ENCODE measurements at regions not wholly inside any gene's neighbourhood (a gene's known extent, or its start where the extent isn't known, plus 50 kb on each side); places are given as distances from the start of the nearest gene placed in this dataset.

DNA sequence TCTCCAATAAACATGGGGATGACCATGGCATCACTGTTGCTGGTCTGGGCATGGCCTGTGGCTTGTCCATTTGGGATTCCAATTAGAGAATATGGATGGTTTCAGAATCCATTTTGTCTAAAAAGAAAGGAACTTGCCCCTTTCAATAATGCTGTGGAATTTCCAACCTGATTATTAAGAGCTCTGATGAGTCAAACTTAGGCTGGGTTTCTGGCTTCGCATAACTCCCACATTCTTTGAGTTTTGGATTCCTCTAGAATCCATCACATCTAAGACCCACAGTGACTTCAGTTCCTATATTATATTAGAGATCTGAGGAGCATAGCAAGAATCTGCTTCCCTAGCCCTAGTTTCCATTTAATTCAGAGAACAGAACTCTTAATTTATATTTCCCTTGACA lies 531.5 kb downstream of the TNS1 start:
- TF ChIP-seq, protein P1, sequence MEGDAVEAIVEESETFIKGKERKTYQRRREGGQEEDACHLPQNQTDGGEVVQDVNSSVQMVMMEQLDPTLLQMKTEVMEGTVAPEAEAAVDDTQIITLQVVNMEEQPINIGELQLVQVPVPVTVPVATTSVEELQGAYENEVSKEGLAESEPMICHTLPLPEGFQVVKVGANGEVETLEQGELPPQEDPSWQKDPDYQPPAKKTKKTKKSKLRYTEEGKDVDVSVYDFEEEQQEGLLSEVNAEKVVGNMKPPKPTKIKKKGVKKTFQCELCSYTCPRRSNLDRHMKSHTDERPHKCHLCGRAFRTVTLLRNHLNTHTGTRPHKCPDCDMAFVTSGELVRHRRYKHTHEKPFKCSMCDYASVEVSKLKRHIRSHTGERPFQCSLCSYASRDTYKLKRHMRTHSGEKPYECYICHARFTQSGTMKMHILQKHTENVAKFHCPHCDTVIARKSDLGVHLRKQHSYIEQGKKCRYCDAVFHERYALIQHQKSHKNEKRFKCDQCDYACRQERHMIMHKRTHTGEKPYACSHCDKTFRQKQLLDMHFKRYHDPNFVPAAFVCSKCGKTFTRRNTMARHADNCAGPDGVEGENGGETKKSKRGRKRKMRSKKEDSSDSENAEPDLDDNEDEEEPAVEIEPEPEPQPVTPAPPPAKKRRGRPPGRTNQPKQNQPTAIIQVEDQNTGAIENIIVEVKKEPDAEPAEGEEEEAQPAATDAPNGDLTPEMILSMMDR (IDR thresholded peaks at IDR 0.05; ENCODE audit: insufficient read depth, low read length, poor library complexity, severe bottlenecking) = no peak
- no peak for TF ChIP-seq EZH2phosphoT487 (conservative IDR thresholded peaks at IDR 0.05; ENCODE audit: low read length)

Data from SU-DHL-6 (cell line).